ENCODE measurements at regions not wholly inside any gene's neighbourhood (a gene's known extent, or its start where the extent isn't known, plus 50 kb on each side); places are given as distances from the start of the nearest gene placed in this dataset.
"Not testable (repeated sequence)": the region's sequence is repeated elsewhere in the genome, so short reads cannot be mapped to it uniquely, and the experiment has no call there.

DNA sequence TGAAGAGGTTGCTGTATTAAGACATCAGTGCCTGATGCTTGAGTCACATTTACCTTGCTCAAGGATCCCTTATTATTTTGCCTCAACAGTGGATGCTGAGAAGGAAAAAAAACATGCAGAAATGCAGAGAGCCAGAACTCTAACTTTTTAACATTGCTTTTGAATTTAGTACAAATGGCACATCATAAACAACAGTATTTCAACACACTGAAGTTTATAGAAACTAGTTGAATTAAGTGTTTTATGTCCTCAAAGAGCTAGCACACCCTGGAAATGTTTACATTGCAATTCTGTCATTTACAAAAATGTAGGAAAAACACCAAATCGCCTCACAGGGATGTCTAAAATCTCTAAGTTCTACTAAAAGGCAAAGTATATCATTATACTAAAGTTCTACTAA is 69.5 kb upstream of the BLTP1 start:
- H3K36me3 ChIP-seq (ENCODE audit: control insufficient read depth in 2 of 4, insufficient read depth in 4 of 4, low read length in 3 of 4), result no peaks in the 10 kb centered on the region

DNA sequence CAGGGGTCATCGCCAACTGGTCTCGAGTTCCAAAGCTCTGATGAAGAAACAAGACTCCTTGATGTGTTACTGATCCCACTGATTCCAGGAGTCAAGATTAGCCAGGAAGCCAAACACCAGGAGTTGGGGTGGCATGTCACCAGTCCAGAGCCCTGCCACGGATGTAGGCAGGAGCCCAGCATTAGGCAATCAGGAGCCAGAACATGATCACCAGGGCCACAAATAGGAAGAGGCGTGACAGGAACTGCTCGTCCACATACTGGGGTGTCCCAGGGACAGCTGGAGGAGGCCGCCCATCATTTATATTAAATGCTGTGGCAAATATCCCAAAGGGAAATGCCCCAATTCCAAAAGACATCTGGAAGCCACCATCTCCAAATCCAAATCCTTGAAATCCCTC is 74.5 kb upstream of the BLTP1 start:
- H3K4me3 ChIP-seq (ENCODE audit: extremely low read depth in 1 of 4, insufficient read depth in 2 of 4, low read depth in 3 of 4, low read length in 4 of 4); CTCF ChIA-PET (ENCODE audit: partially characterized antibody); H3K79me1 ChIP-seq (ENCODE audit: low read depth, low read length); H3K79me2 ChIP-seq (ENCODE audit: control insufficient read depth in 1 of 2, insufficient read depth in 2 of 2, low read length in 2 of 2); H4K91ac ChIP-seq (replicated peaks; ENCODE audit: insufficient read length, low read length); H2AK5ac ChIP-seq (ENCODE audit: low read depth, low read length); H2BK15ac ChIP-seq (ENCODE audit: low read length); H4K8ac ChIP-seq (ENCODE audit: extremely low read depth, insufficient read depth, low read length); H3K23ac ChIP-seq (ENCODE audit: insufficient read length); H3K27ac ChIP-seq (ENCODE audit: low read depth, low read length); H3K9ac ChIP-seq (replicated peaks in 1 of 4; ENCODE audit: extremely low read depth in 1 of 4, low read depth in 3 of 4, low read length in 3 of 4); H2AFZ ChIP-seq (ENCODE audit: low read length); H3K23me2 ChIP-seq (ENCODE audit: low read depth, low read length); H2BK120ac ChIP-seq (replicated peaks; ENCODE audit: low read depth, low read length); H3K4ac ChIP-seq (replicated peaks; ENCODE audit: insufficient read length, low read depth, low read length); H3K56ac ChIP-seq (replicated peaks; ENCODE audit: insufficient read length, low read depth, low read length); DNase-seq (ENCODE audit: low read depth in 1 of 2, low spot score in 2 of 2); H3K9me3 ChIP-seq (ENCODE audit: insufficient read depth in 2 of 2, low read depth in 1 of 2, low read length in 1 of 2); H3K18ac ChIP-seq (ENCODE audit: extremely low read depth, low read length); POLR2A ChIA-PET (ENCODE audit: partially characterized antibody); H3K36me3 ChIP-seq (ENCODE audit: control insufficient read depth in 2 of 4, insufficient read depth in 4 of 4, low read length in 3 of 4); H2BK12ac ChIP-seq (ENCODE audit: low read depth, low read length); H3K14ac ChIP-seq (ENCODE audit: insufficient read length); H2BK20ac ChIP-seq (ENCODE audit: low read length); H4K20me1 ChIP-seq (replicated peaks in 1 of 2; ENCODE audit: control insufficient read depth in 1 of 2, insufficient read depth in 2 of 2, low read length in 2 of 2); H3K4me2 ChIP-seq (ENCODE audit: insufficient read depth in 1 of 2, low read depth in 2 of 2, low read length in 2 of 2); H4K5ac ChIP-seq (ENCODE audit: insufficient read length, low read depth, low read length); H3K4me1 ChIP-seq (replicated peaks in 1 of 4; ENCODE audit: control insufficient read depth in 3 of 4, insufficient read depth in 4 of 4, low read length in 3 of 4); H3K27me3 ChIP-seq (replicated peaks in 1 of 4; ENCODE audit: control insufficient read depth in 3 of 4, extremely low read depth in 1 of 4, insufficient read depth in 3 of 4, low read length in 3 of 4); H2BK5ac ChIP-seq (ENCODE audit: low read depth, low read length): not testable (repeated sequence)
- FAIRE-seq, result peak; percentile 7
- WGBS, 2 experiments (ENCODE audit: extremely low coverage in 1 of 2, insufficient coverage in 1 of 2, insufficient read length in 1 of 2, insufficient replicate concordance in 2 of 2, low coverage in 1 of 2, low lambda C conversion rate in 2 of 2, missing lambda C conversion rate in 1 of 2), result 82% methylated on average over 4 of the region's 6 CpGs; no CpG with 5 or more reads in 1 of the 2 experiments

More for the DNA sequence above, 69.5 kb upstream of the BLTP1 start:
- H3K9me3 ChIP-seq (ENCODE audit: insufficient read depth in 2 of 2, low read depth in 1 of 2, low read length in 1 of 2), result no peaks in the 10 kb centered on the region
- no peak overlapping the region for H3K27ac ChIP-seq (ENCODE audit: low read depth, low read length)
- H3K27me3 ChIP-seq (replicated peaks in 1 of 4; ENCODE audit: control insufficient read depth in 3 of 4, extremely low read depth in 1 of 4, insufficient read depth in 3 of 4, low read length in 3 of 4), result no peaks in the 10 kb centered on the region
- no peak overlapping the region for H3K18ac ChIP-seq (ENCODE audit: extremely low read depth, low read length)
- H3K79me1 ChIP-seq (ENCODE audit: low read depth, low read length), result no peaks in the 10 kb centered on the region
- POLR2A ChIA-PET (ENCODE audit: partially characterized antibody), result no interaction called here
- CTCF ChIA-PET (ENCODE audit: partially characterized antibody), result no interaction called here
- H3K4me2 ChIP-seq (ENCODE audit: insufficient read depth in 1 of 2, low read depth in 2 of 2, low read length in 2 of 2), result no peak overlapping the region
- H4K91ac ChIP-seq (replicated peaks; ENCODE audit: insufficient read length, low read length), result no peak overlapping the region
- no peak overlapping the region for H2BK5ac ChIP-seq (ENCODE audit: low read depth, low read length)
- WGBS, 2 experiments (ENCODE audit: extremely low coverage in 1 of 2, insufficient coverage in 1 of 2, insufficient read length in 1 of 2, insufficient replicate concordance in 2 of 2, low coverage in 1 of 2, low lambda C conversion rate in 2 of 2, missing lambda C conversion rate in 1 of 2), result 88% methylated on average over 1 of the region's 1 CpG; no CpG with 5 or more reads in 1 of the 2 experiments
- H2AFZ ChIP-seq (ENCODE audit: low read length), result no peak overlapping the region
- no peak overlapping the region for H2BK20ac ChIP-seq (ENCODE audit: low read length)
- no peak overlapping the region for H4K8ac ChIP-seq (ENCODE audit: extremely low read depth, insufficient read depth, low read length)
- no peak overlapping the region for H2AK5ac ChIP-seq (ENCODE audit: low read depth, low read length)
- no peak overlapping the region for H2BK15ac ChIP-seq (ENCODE audit: low read length)
- H2BK12ac ChIP-seq (ENCODE audit: low read depth, low read length), result no peak overlapping the region
- H3K56ac ChIP-seq (replicated peaks; ENCODE audit: insufficient read length, low read depth, low read length), result no peak overlapping the region
- TF ChIP-seq RXRA (IDR thresholded peaks at IDR 0.05; ENCODE audit: insufficient read depth, low read depth, low read length), result no peak
- TF ChIP-seq SIN3A (conservative IDR thresholded peaks at IDR 0.05 in 1 of 2, IDR thresholded peaks at IDR 0.05 in 1 of 2; ENCODE audit: low read depth in 1 of 2, low read length in 2 of 2), result no peak
- no peak for TF ChIP-seq MAFK (IDR thresholded peaks at IDR 0.05; ENCODE audit: low read depth, low read length)
- TF ChIP-seq BACH1 (IDR thresholded peaks at IDR 0.05; ENCODE audit: low read length), result no peak
- H4K20me1 ChIP-seq (replicated peaks in 1 of 2; ENCODE audit: control insufficient read depth in 1 of 2, insufficient read depth in 2 of 2, low read length in 2 of 2), result no peaks in the 10 kb centered on the region
- no peak overlapping the region for H3K23ac ChIP-seq (ENCODE audit: insufficient read length)
- H3K4me3 ChIP-seq (ENCODE audit: extremely low read depth in 1 of 4, insufficient read depth in 2 of 4, low read depth in 3 of 4, low read length in 4 of 4), result no peak overlapping the region
- H3K23me2 ChIP-seq (ENCODE audit: low read depth, low read length), result no peaks in the 10 kb centered on the region
- DNase-seq (ENCODE audit: low read depth in 1 of 2, low spot score in 2 of 2), result no peak
- H4K5ac ChIP-seq (ENCODE audit: insufficient read length, low read depth, low read length), result no peak overlapping the region
- no peak overlapping the region for H2BK120ac ChIP-seq (replicated peaks; ENCODE audit: low read depth, low read length)
- no peak for FAIRE-seq
- H3K14ac ChIP-seq (ENCODE audit: insufficient read length), result no peak overlapping the region
- H3K9ac ChIP-seq (replicated peaks in 1 of 4; ENCODE audit: extremely low read depth in 1 of 4, low read depth in 3 of 4, low read length in 3 of 4), result no peak overlapping the region
- no peak overlapping the region for H3K4ac ChIP-seq (replicated peaks; ENCODE audit: insufficient read length, low read depth, low read length)
- no peaks in the 10 kb centered on the region for H3K79me2 ChIP-seq (ENCODE audit: control insufficient read depth in 1 of 2, insufficient read depth in 2 of 2, low read length in 2 of 2)
- H3K4me1 ChIP-seq (replicated peaks in 1 of 4; ENCODE audit: control insufficient read depth in 3 of 4, insufficient read depth in 4 of 4, low read length in 3 of 4), result peaks cover 0 to 3% (median 0%) of the 10 kb centered on the region in 4 experiments; a peak in 1 of 7 replicates

All from H1 (cell line).